T-cell (primary cell): ENCODE measurements at regions not wholly inside any gene's neighbourhood (a gene's known extent, or its start where the extent isn't known, plus 50 kb on each side); places are given as distances from the start of the nearest gene placed in this dataset.
"Not testable (repeated sequence)": the region's sequence is repeated elsewhere in the genome, so short reads cannot be mapped to it uniquely, and the experiment has no call there.

ENCODE experiments used
- ATAC-seq, 4 experiments: fragments of 200-7000 bp in 3 of 4; fragments of 150-1000 bp in 1 of 4; cut with Tn5 transposase; replicated peaks in 1 of 4; 1 replicate in 3 of 4; 2 replicates in 1 of 4; pipeline ENCODE4 v1.10.0; 2021; ENCODE audit warnings: moderate library complexity in 3 of 4, mild to moderate bottlenecking in 2 of 4, moderate number of reproducible peaks in 1 of 4
- CTCF ChIA-PET, 2 donors: fragments of 300-600 bp; sonication (Branson Sonifier 250); formaldehyde crosslinking; loops; one replicate each; lab custom pipeline; 2022; ENCODE audit warnings: antibody characterized with exemption in 2 of 2; lab: Charles Lee
- POLR2A ChIA-PET, 2 donors: fragments of 300-600 bp; sonication (Branson Sonifier 250); formaldehyde crosslinking; loops; one replicate each; lab custom pipeline; 2022; ENCODE audit warnings: antibody characterized with exemption in 2 of 2; lab: Charles Lee
- DNase-seq, 35 experiments: peaks; one replicate each; pipeline versions ENCODE4 v3.0.0 to v3.0.0-alpha.2; 2013 to 2023
- H3K27ac ChIP-seq: one replicate; pipeline ENCODE4 v1.5.1; 2013; ENCODE audit warnings: low read length
- H3K27me3 ChIP-seq, 2 experiments: replicated peaks in 1 of 2; 1 replicate in 1 of 2; 2 replicates in 1 of 2; pipeline versions ENCODE4 v1.6.1 to v1.7.0; 2013; ENCODE audit warnings: low read length in 1 of 2, mixed read lengths in 1 of 2; ENCODE audit not compliant: control insufficient read depth in 2 of 2, insufficient read depth in 2 of 2; ENCODE audit errors: extremely low read depth in 1 of 2
- H3K36me3 ChIP-seq, 2 donors: 1 replicate in 1 of 2; 2 replicates in 1 of 2; pipeline versions ENCODE4 v1.6.1 to v1.7.0; 2013; ENCODE audit warnings: low read length in 1 of 2; ENCODE audit not compliant: control insufficient read depth in 2 of 2, insufficient read depth in 1 of 2; ENCODE audit errors: extremely low read depth in 1 of 2
- H3K4me1 ChIP-seq, 2 experiments: 1 replicate in 1 of 2; 2 replicates in 1 of 2; pipeline versions ENCODE4 v1.6.1 to v1.7.0; 2013; ENCODE audit warnings: low read length in 2 of 2, mixed read lengths in 1 of 2; ENCODE audit not compliant: insufficient read depth in 2 of 2, control insufficient read depth in 1 of 2; ENCODE audit errors: extremely low read depth in 1 of 2
- H3K4me3 ChIP-seq, 2 donors: 1 replicate in 1 of 2; 2 replicates in 1 of 2; pipeline versions ENCODE4 v1.5.1 to v1.7.0; 2013; ENCODE audit warnings: mild to moderate bottlenecking in 2 of 2, low read length in 1 of 2, moderate library complexity in 1 of 2; ENCODE audit not compliant: control insufficient read depth in 1 of 2; ENCODE audit errors: extremely low read depth in 1 of 2
- H3K9me3 ChIP-seq: 2 replicates; pipeline ENCODE4 v1.7.0; 2013
- H3K27ac Mint-ChIP-seq, 2 donors: one replicate each; pipeline ENCODE4 v1.8.0; 2020 to 2021; ENCODE audit warnings: mild to moderate bottlenecking in 2 of 2, mixed read lengths in 2 of 2
- H3K27me3 Mint-ChIP-seq, 2 donors: one replicate each; pipeline ENCODE4 v1.8.0; 2021 to 2022; ENCODE audit warnings: mixed read lengths in 2 of 2
- H3K36me3 Mint-ChIP-seq: one replicate; pipeline ENCODE4 v1.8.0; 2021; ENCODE audit warnings: mixed read lengths
- H3K4me1 Mint-ChIP-seq, 3 donors: one replicate each; pipeline ENCODE4 v1.8.0; 2020 to 2022; ENCODE audit warnings: mixed read lengths in 3 of 3, mild to moderate bottlenecking in 1 of 3
- H3K4me3 Mint-ChIP-seq, 3 donors: one replicate each; pipeline ENCODE4 v1.8.0; 2020 to 2022; ENCODE audit warnings: mild to moderate bottlenecking in 3 of 3, mixed read lengths in 3 of 3, moderate library complexity in 3 of 3
- H3K9me3 Mint-ChIP-seq, 3 donors: one replicate each; pipeline ENCODE4 v1.8.0; 2020 to 2022; ENCODE audit warnings: mixed read lengths in 3 of 3
- WGBS: methylation state at CpG from one replicate; pipeline ENCODE4 v1.1.5; 2013; ENCODE audit warnings: missing lambda C conversion rate; ENCODE audit not compliant: insufficient coverage; 5-methylcytosine and 5-hydroxymethylcytosine counted together

DNA sequence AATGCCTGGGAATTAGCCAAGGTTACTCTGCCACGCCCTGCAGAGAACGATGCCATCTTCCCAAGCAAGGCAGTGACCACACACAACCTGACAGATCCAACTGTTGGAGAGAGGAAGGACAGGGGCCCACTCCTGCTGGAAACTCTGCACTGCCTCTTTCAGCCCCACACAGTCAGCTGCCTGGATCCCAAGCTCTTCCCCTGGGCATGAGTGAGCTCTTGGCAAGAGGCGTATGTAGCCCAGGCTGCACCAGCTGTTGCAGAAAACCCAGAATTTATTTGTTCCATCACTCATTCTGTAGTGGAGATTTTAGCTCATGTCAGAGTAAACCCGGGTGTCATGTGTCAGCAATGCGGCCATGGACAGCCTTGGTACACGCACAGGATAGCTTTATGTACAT is 135.1 kb upstream of the TRIM24 start:
- H3K27ac Mint-ChIP-seq = no peak overlapping the region
- H3K36me3 ChIP-seq = no peaks in the 10 kb centered on the region
- no peaks in the 10 kb centered on the region for H3K36me3 Mint-ChIP-seq
- no peaks in the 10 kb centered on the region for H3K4me1 Mint-ChIP-seq
- H3K4me3 Mint-ChIP-seq = no peak overlapping the region
- peaks cover 0 to 3% of the 10 kb centered on the region in 2 experiments for H3K27me3 ChIP-seq
- H3K27me3 Mint-ChIP-seq = peaks cover 0 to 4% of the 10 kb centered on the region in 2 donors
- H3K9me3 ChIP-seq = no peaks in the 10 kb centered on the region
- POLR2A ChIA-PET = no interaction called here
- H3K27ac ChIP-seq = no peak overlapping the region
- CTCF ChIA-PET = interaction anchor here in 1 of 2 donors (0.7 kb wide), 1 partner anchor 32 kb away, joined by 6 read pairs; no protein-coding TSS in a partner anchor
- WGBS = 100% methylated on average over 2 of the region's 6 CpGs
- H3K4me1 ChIP-seq = no peaks in the 10 kb centered on the region
- peaks cover 15 to 18% (median 17%) of the 10 kb centered on the region in 3 donors for H3K9me3 Mint-ChIP-seq
- no peak overlapping the region for H3K4me3 ChIP-seq
- ATAC-seq = no peak
- DNase-seq = no peak

DNA sequence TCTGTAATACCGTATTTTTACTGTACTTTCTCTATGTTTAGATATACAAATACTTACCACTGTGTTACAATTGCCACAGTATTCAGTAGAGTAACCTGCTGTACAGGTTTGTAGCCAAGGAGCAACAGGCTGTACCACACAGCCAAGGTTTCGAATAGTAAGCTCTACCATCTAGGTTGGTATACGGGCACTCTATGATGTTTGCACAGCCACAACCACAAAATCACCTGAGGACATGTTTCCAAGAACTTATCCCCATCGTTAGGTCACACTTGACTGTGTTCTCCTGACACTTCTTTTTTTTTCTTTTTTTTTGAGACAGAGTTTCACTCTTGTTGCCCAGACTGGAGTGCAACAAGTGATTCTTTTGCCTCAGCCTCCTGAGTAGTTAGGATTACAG is 134.6 kb upstream of the TRIM24 start:
- peaks cover 0 to under 1% of the 10 kb centered on the region in 2 donors for H3K27me3 Mint-ChIP-seq
- H3K4me3 Mint-ChIP-seq = no peak overlapping the region
- ATAC-seq = no peak
- H3K4me1 Mint-ChIP-seq = no peaks in the 10 kb centered on the region
- no peak for DNase-seq
- CTCF ChIA-PET = no interaction called here
- H3K9me3 Mint-ChIP-seq = peaks cover 15 to 23% (median 22%) of the 10 kb centered on the region in 3 donors
- no peaks in the 10 kb centered on the region for H3K36me3 Mint-ChIP-seq
- POLR2A ChIA-PET = no interaction called here
- Histone ChIP-seq H3K9me3 (no peaks in the 10 kb centered on the region), H3K36me3 (no peaks in the 10 kb centered on the region), H3K27me3 (peaks cover 0 to 3% of the 10 kb centered on the region in 2 experiments), H3K4me1 (no peaks in the 10 kb centered on the region), H3K4me3 (no peak overlapping the region), H3K27ac (no peak overlapping the region)
- H3K27ac Mint-ChIP-seq = no peak overlapping the region
- WGBS = 83% methylated on average over 2 of the region's 4 CpGs

DNA sequence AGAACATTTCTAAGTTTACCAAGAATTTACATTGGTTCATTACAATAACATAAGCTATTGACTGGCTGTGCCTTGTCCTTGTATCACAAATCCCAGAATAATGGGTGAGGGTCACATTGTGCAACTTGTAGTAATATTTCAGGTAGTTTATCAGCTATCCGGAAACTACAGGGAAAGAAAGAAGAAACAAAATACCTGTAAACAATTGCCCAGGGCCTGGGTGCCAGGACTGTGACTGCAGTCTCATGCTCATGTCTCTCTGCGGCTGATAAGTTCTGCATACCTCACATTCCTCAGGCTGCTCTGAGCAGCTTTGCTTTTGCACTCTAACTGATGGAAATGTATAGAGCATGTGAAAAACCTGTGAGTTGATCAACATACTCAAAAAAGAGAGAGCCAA is 131.8 kb upstream of the TRIM24 start:
- no peaks in the 10 kb centered on the region for H3K4me1 Mint-ChIP-seq

DNA sequence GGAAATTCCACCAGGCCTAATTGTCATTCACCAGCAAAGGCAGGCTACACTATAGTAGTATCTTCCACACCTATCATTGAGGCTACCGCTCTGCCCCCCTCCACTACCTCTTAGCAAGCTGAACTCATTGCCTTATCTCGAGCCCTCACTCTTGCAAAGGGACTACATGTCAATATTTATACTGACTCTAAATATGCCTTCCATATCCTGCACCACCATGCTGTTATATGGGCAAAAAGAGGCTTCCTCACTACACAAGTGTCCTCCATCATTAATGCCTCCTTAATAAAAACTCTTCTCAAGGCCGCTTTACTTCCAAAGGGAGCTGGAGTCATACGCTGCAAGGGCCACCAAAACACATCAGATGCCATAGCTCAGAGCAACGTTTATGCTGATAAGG is 127.2 kb upstream of the TRIM24 start:
- H3K4me1 ChIP-seq, H3K27ac ChIP-seq, H3K27ac Mint-ChIP-seq, H3K4me3 Mint-ChIP-seq, ATAC-seq, H3K27me3 Mint-ChIP-seq, H3K27me3 ChIP-seq, POLR2A ChIA-PET, H3K4me1 Mint-ChIP-seq, CTCF ChIA-PET, H3K36me3 Mint-ChIP-seq, H3K4me3 ChIP-seq, H3K9me3 ChIP-seq, DNase-seq, H3K36me3 ChIP-seq: not testable (repeated sequence)
- peaks cover 17 to 31% (median 24%) of the 10 kb centered on the region in 3 donors for H3K9me3 Mint-ChIP-seq
- WGBS = 84% methylated on average over 5 of the region's 5 CpGs

More for the DNA sequence above, 131.8 kb upstream of the TRIM24 start:
- Histone ChIP-seq H3K4me1 (no peaks in the 10 kb centered on the region), H3K4me3 (no peak overlapping the region), H3K36me3 (no peaks in the 10 kb centered on the region), H3K27me3 (peaks cover 0 to 3% of the 10 kb centered on the region in 2 experiments), H3K27ac (no peak overlapping the region), H3K9me3 (no peaks in the 10 kb centered on the region)
- no peak for ATAC-seq
- no peak for DNase-seq
- CTCF ChIA-PET = no interaction called here
- Mint-ChIP-seq H3K36me3 (no peaks in the 10 kb centered on the region), H3K4me3 (no peak overlapping the region), H3K27me3 (no peaks in the 10 kb centered on the region), H3K27ac (no peak overlapping the region), H3K9me3 (peaks cover 20 to 30% (median 29%) of the 10 kb centered on the region in 3 donors)
- POLR2A ChIA-PET = no interaction called here
- WGBS = no CpG with 5 or more reads among the region's 2 CpGs

DNA sequence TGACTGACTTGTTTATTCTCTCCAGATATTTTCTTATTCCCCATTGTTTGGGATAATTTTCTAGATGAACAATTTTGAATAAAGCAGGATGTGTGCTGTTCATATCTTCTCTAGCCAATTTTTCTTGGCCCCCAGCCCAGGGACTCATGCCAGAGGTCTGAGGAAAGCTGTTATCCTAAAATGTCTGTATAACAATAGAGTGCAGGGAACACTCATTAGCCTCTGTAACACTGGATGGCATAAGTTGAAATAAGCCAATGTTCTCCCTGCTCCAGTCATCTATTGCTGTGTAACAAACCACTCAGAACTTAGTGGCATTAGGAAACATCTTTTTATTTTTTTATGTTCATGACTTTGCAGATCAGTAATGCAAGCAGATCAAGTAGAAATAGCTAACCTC is 121.7 kb upstream of the TRIM24 start:
- no peak for DNase-seq
- Histone ChIP-seq H3K27me3 (no peaks in the 10 kb centered on the region), H3K36me3 (no peaks in the 10 kb centered on the region), H3K27ac (no peak overlapping the region), H3K4me3 (no peak overlapping the region), H3K9me3 (no peaks in the 10 kb centered on the region), H3K4me1 (no peaks in the 10 kb centered on the region)
- H3K9me3 Mint-ChIP-seq = peaks cover 26 to 43% (median 37%) of the 10 kb centered on the region in 3 donors
- no peak overlapping the region for H3K27ac Mint-ChIP-seq
- ChIA-PET CTCF (no interaction called here), POLR2A (no interaction called here)
- no peak for ATAC-seq
- H3K4me3 Mint-ChIP-seq = no peak overlapping the region
- H3K4me1 Mint-ChIP-seq = no peaks in the 10 kb centered on the region
- H3K27me3 Mint-ChIP-seq = no peaks in the 10 kb centered on the region
- no peaks in the 10 kb centered on the region for H3K36me3 Mint-ChIP-seq

DNA sequence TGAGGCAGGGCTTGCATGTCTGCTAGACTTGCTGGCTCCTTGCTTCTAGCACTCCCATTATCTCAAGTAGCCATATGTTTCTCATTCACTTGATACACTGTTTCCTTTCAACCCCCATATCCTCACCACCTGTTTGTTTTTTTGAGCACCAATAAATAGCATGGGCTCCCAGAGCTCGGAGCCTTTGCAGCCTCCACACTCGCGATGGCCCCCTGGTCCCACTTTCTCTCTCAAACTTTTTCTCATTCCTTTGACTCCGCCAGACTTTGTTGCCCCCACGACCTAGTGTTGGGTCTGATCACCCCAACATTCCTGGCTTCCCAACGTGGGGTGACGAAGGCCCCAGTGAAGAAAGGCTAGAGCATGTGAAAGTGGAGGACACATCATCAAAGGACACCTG is 120.8 kb upstream of the TRIM24 start:
- ATAC-seq, H3K36me3 Mint-ChIP-seq, DNase-seq, H3K27ac Mint-ChIP-seq, H3K27ac ChIP-seq, H3K4me1 ChIP-seq, H3K4me1 Mint-ChIP-seq, H3K27me3 ChIP-seq, H3K27me3 Mint-ChIP-seq, H3K9me3 ChIP-seq, H3K4me3 ChIP-seq, H3K4me3 Mint-ChIP-seq, H3K36me3 ChIP-seq, CTCF ChIA-PET: not testable (repeated sequence)
- H3K9me3 Mint-ChIP-seq = peaks cover 28 to 48% (median 41%) of the 10 kb centered on the region in 3 donors
- POLR2A ChIA-PET = interaction anchor here in 1 of 2 donors (0.6 kb wide), 1 partner anchor 33 kb away, joined by 8 read pairs; no protein-coding TSS in a partner anchor
- WGBS = 79% methylated on average over 5 of the region's 7 CpGs

DNA sequence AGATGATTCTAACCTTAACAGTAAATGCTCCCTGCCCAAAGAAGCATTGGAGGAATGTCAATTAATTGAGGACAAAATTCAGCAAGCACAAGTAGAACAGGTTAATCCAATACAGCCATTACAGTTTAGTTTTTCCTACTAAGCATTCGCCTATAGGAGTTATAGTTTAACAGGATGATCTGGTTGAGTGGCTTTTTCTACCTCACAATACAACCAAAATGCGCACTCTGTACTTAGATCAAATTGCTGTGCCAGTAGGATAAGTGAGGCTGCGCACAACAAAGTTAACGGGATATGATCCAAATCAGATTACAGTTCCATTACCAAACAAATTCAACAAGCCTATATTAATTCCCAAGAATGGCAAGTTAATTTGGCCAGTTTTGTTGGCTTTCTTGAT is 117.1 kb upstream of the TRIM24 start:
- no peaks in the 10 kb centered on the region for H3K4me1 Mint-ChIP-seq
- POLR2A ChIA-PET = no interaction called here
- no peaks in the 10 kb centered on the region for H3K27me3 Mint-ChIP-seq
- no peak overlapping the region for H3K4me3 ChIP-seq
- H3K27me3 ChIP-seq = peaks cover 0 to 2% of the 10 kb centered on the region in 2 experiments
- no peak overlapping the region for H3K27ac ChIP-seq
- H3K9me3 Mint-ChIP-seq = peaks cover 35 to 59% (median 54%) of the 10 kb centered on the region in 3 donors
- ATAC-seq (no peak), DNase-seq (no peak)
- no peaks in the 10 kb centered on the region for H3K36me3 Mint-ChIP-seq
- H3K27ac Mint-ChIP-seq = no peak overlapping the region
- no CpG with 5 or more reads among the region's 4 CpGs for WGBS
- H3K4me3 Mint-ChIP-seq = no peak overlapping the region
- H3K9me3 ChIP-seq = no peaks in the 10 kb centered on the region
- H3K4me1 ChIP-seq = no peaks in the 10 kb centered on the region
- no peaks in the 10 kb centered on the region for H3K36me3 ChIP-seq
- CTCF ChIA-PET = no interaction called here
